B cell (primary cell): ENCODE measurements at regions not wholly inside any gene's neighbourhood (a gene's known extent, or its start where the extent isn't known, plus 50 kb on each side); places are given as distances from the start of the nearest gene placed in this dataset.

Source experiments
- ATAC-seq: fragments of 200-7000 bp; cut with Tn5 transposase; one replicate; pipeline ENCODE4 v1.10.0; 2021; ENCODE audit warnings: low read depth, mild to moderate bottlenecking, moderate number of reproducible peaks, moderate library complexity
- CTCF ChIA-PET: fragments of 350-600 bp; sonication (Branson Sonifier 250); formaldehyde crosslinking; loops from one replicate; lab custom pipeline; 2021; ENCODE audit warnings: antibody characterized with exemption, inconsistent platforms; lab: Charles Lee
- POLR2A ChIA-PET: fragments of 350-600 bp; sonication (Branson Sonifier 250); formaldehyde crosslinking; loops from one replicate; lab custom pipeline; 2021; ENCODE audit warnings: antibody characterized with exemption; lab: Charles Lee
- DNase-seq: peaks from one replicate; pipeline ENCODE4 v3.0.0; 2013
- H2AFZ ChIP-seq: 2 replicates; pipeline ENCODE4 v1.6.1; 2012; ENCODE audit warnings: mild to moderate bottlenecking, low read depth, low read length; ENCODE audit not compliant: insufficient read depth, poor library complexity, severe bottlenecking
- H3K27ac ChIP-seq, 2 donors: 1 replicate in 1 of 2; 2 replicates in 1 of 2; pipeline ENCODE4 v1.5.1; 2012 to 2013; ENCODE audit warnings: low read length in 2 of 2, mild to moderate bottlenecking in 2 of 2, moderate library complexity in 1 of 2
- H3K27me3 ChIP-seq, 4 experiments: fragments of 200-600 bp in 1 of 4; sonication (generic) in 1 of 4; replicated peaks in 1 of 4; 1 replicate in 2 of 4; 2 replicates in 2 of 4; pipeline versions ENCODE4 v1.6.1 to v1.7.0; 2013 to 2016; ENCODE audit warnings: low read length in 3 of 4, mild to moderate bottlenecking in 2 of 4, mixed read lengths in 1 of 4, moderate library complexity in 1 of 4; ENCODE audit not compliant: insufficient read depth in 4 of 4, control insufficient read depth in 3 of 4; ENCODE audit errors: control extremely low read depth in 1 of 4
- H3K36me3 ChIP-seq, 2 experiments: replicated peaks in 1 of 2; 1 replicate in 1 of 2; 2 replicates in 1 of 2; pipeline versions ENCODE4 v1.6.1 to v1.7.1; 2013; ENCODE audit warnings: low read length in 1 of 2; ENCODE audit not compliant: insufficient read depth in 2 of 2, control insufficient read depth in 1 of 2; ENCODE audit errors: control extremely low read depth in 1 of 2, extremely low read depth in 1 of 2
- H3K4me1 ChIP-seq, 2 donors: fragments of 200-600 bp in 1 of 2; sonication (generic) in 1 of 2; 1 replicate in 1 of 2; 2 replicates in 1 of 2; pipeline versions ENCODE4 v1.5.1 to v1.6.1; 2013 to 2017; ENCODE audit warnings: low read length in 2 of 2; ENCODE audit not compliant: control insufficient read depth in 2 of 2, insufficient read depth in 2 of 2
- H3K4me2 ChIP-seq: replicated peaks from 2 replicates; pipeline ENCODE3; 2012; ENCODE audit warnings: mild to moderate bottlenecking, low read depth, low read length; ENCODE audit not compliant: poor library complexity, severe bottlenecking
- H3K4me3 ChIP-seq, 5 experiments: fragments of 200-600 bp in 1 of 5; sonication (generic) in 1 of 5; 1 replicate in 3 of 5; 2 replicates in 2 of 5; pipeline versions ENCODE4 v1.5.1 to v1.7.0; 2011 to 2016; ENCODE audit warnings: low read length in 4 of 5, mild to moderate bottlenecking in 4 of 5, low read depth in 2 of 5, control low read depth in 1 of 5, moderate library complexity in 1 of 5; ENCODE audit not compliant: insufficient read depth in 1 of 5; ENCODE audit errors: control extremely low read depth in 1 of 5, extremely low read depth in 1 of 5
- H3K79me2 ChIP-seq: fragments of 200-600 bp; sonication (generic); one replicate; pipeline ENCODE4 v1.6.0; 2016; ENCODE audit warnings: low read length; ENCODE audit not compliant: control insufficient read depth, insufficient read depth
- H3K9ac ChIP-seq: fragments of 200-600 bp; sonication (generic); 2 replicates; pipeline ENCODE4 v1.6.1; 2017; ENCODE audit warnings: mild to moderate bottlenecking, low read length, moderate library complexity
- H3K9me3 ChIP-seq, 3 donors: one replicate each; pipeline versions ENCODE4 v1.6.1 to v1.7.1; 2013; ENCODE audit warnings: low read length in 2 of 3; ENCODE audit not compliant: control insufficient read depth in 2 of 3, insufficient read depth in 1 of 3; ENCODE audit errors: control extremely low read depth in 1 of 3
- H4K20me1 ChIP-seq: 2 replicates; pipeline ENCODE4 v1.6.0; 2012; ENCODE audit warnings: mild to moderate bottlenecking, low read length; ENCODE audit not compliant: insufficient read depth, control insufficient read depth, poor library complexity, severe bottlenecking
- H3K27ac Mint-ChIP-seq: one replicate; pipeline ENCODE4 v1.8.0; 2021; ENCODE audit warnings: mixed read lengths
- H3K27me3 Mint-ChIP-seq: one replicate; pipeline ENCODE4 v1.8.0; 2021; ENCODE audit warnings: mixed read lengths
- H3K4me1 Mint-ChIP-seq: one replicate; pipeline ENCODE4 v1.8.0; 2021; ENCODE audit warnings: mixed read lengths
- H3K4me3 Mint-ChIP-seq: one replicate; pipeline ENCODE4 v1.8.0; 2021; ENCODE audit warnings: mixed read lengths
- H3K9me3 Mint-ChIP-seq: one replicate; pipeline ENCODE4 v1.8.0; 2022; ENCODE audit warnings: mixed read lengths; ENCODE audit not compliant: insufficient read depth
- EZH2 ChIP-seq: IDR thresholded peaks from 2 replicates; pipeline ENCODE4 v1.6.1; 2012; ENCODE audit warnings: borderline replicate concordance, low read depth, mild to moderate bottlenecking, moderate library complexity, low read length; ENCODE audit not compliant: insufficient read depth, poor library complexity, severe bottlenecking
- WGBS: methylation state at CpG from one replicate; pipeline ENCODE4 v1.1.5; 2013; ENCODE audit warnings: missing lambda C conversion rate; ENCODE audit not compliant: insufficient coverage; 5-methylcytosine and 5-hydroxymethylcytosine counted together
- intact Hi-C: fragments of 100-400 bp; cut with micrococcal nuclease; formaldehyde crosslinking; loops from one replicate; pipeline ENCODE4 v1.10.0; 2022
- TF ChIP-seq, protein P1 (sequence below): fragments of 200-600 bp; IDR thresholded peaks from one replicate; pipeline ENCODE4 v1.8.0; 2022; ENCODE audit warnings: antibody characterized with exemption, mild to moderate bottlenecking

DNA sequence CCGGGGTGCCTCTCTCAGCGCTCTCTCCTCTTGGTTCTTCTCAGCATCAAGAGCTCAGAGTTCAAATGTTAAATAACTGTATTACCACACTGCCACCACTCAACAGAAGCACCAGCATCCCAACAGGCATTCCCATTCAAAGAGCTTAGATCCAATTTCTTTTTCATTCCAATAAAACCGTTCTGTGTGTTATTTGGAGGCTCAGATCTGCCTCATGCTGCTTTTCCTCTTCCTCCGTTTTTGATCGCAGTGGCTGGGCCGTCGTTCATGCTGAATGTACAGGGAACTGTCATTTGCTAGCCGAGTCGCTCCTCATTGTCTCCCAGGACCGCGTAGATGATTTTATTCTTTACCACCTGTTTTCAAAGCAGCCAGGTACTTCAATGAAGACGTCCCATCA is 798.9 kb upstream of the SALL3 start:
- Histone ChIP-seq H2AFZ (no peak overlapping the region), H3K79me2 (no peaks in the 10 kb centered on the region), H3K4me2 (no peak overlapping the region), H3K4me3 (no peak overlapping the region), H3K36me3 (no peaks in the 10 kb centered on the region), H4K20me1 (no peaks in the 10 kb centered on the region), H3K27ac (no peak overlapping the region), H3K27me3 (no peaks in the 10 kb centered on the region), H3K9ac (no peak overlapping the region), H3K4me1 (no peaks in the 10 kb centered on the region), H3K9me3 (peaks cover 0 to 13% (median 7%) of the 10 kb centered on the region in 3 donors)
- intact Hi-C loops: no loop called here
- CTCF ChIA-PET: no interaction called here
- H3K4me3 Mint-ChIP-seq: no peak overlapping the region
- H3K4me1 Mint-ChIP-seq: no peaks in the 10 kb centered on the region
- H3K27ac Mint-ChIP-seq: no peak overlapping the region
- no peak for TF ChIP-seq EZH2
- TF ChIP-seq, protein P1, sequence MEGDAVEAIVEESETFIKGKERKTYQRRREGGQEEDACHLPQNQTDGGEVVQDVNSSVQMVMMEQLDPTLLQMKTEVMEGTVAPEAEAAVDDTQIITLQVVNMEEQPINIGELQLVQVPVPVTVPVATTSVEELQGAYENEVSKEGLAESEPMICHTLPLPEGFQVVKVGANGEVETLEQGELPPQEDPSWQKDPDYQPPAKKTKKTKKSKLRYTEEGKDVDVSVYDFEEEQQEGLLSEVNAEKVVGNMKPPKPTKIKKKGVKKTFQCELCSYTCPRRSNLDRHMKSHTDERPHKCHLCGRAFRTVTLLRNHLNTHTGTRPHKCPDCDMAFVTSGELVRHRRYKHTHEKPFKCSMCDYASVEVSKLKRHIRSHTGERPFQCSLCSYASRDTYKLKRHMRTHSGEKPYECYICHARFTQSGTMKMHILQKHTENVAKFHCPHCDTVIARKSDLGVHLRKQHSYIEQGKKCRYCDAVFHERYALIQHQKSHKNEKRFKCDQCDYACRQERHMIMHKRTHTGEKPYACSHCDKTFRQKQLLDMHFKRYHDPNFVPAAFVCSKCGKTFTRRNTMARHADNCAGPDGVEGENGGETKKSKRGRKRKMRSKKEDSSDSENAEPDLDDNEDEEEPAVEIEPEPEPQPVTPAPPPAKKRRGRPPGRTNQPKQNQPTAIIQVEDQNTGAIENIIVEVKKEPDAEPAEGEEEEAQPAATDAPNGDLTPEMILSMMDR: no peak
- 89% methylated on average over 5 of the region's 12 CpGs for WGBS
- POLR2A ChIA-PET: no interaction called here
- DNase-seq (no peak), ATAC-seq (no peak)
- peaks cover 2% of the 10 kb centered on the region for H3K9me3 Mint-ChIP-seq
- H3K27me3 Mint-ChIP-seq: no peaks in the 10 kb centered on the region

DNA sequence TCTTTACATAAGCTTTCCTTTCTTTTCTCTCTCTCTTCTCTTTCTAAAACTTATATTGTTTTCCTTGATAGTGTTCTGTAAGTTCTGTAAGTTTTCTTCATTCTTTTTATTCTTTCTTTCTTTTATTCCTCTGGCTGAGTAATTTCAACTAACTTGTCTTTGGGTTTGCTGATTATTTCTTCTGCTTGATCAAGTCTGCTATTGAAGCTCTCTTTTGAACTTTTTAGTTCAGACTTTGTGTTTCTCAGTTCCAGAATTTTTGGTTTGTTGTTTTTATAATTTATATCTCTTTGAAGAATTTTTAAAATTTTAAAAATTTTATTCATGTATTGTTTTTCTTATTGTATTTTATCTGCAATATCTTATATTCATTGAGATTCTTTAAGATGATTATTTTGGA is 795.8 kb upstream of the SALL3 start:
- peaks cover 0 to 9% (median 7%) of the 10 kb centered on the region in 3 donors for H3K9me3 ChIP-seq
- H3K4me3 ChIP-seq: no peak overlapping the region
- Mint-ChIP-seq H3K27ac (no peak overlapping the region), H3K4me3 (no peak overlapping the region), H3K9me3 (peaks cover under 1% of the 10 kb centered on the region), H3K4me1 (no peaks in the 10 kb centered on the region), H3K27me3 (no peaks in the 10 kb centered on the region)
- H4K20me1 ChIP-seq: no peaks in the 10 kb centered on the region
- H2AFZ ChIP-seq: no peak overlapping the region
- TF ChIP-seq EZH2: no peak
- TF ChIP-seq, protein P1: no peak
- no peaks in the 10 kb centered on the region for H3K79me2 ChIP-seq
- ATAC-seq: no peak
- H3K27ac ChIP-seq: no peak overlapping the region
- no peak overlapping the region for H3K4me2 ChIP-seq
- no peaks in the 10 kb centered on the region for H3K4me1 ChIP-seq
- H3K27me3 ChIP-seq: no peaks in the 10 kb centered on the region
- DNase-seq: no peak
- no peak overlapping the region for H3K9ac ChIP-seq
- intact Hi-C loops: no loop called here
- CTCF ChIA-PET: no interaction called here
- H3K36me3 ChIP-seq: no peaks in the 10 kb centered on the region
- POLR2A ChIA-PET: no interaction called here
